Ovary (tissue), 3 donors: ENCODE measurements at regions not wholly inside any gene's neighbourhood (a gene's known extent, or its start where the extent isn't known, plus 50 kb on each side); places are given as distances from the start of the nearest gene placed in this dataset.

Experiments
- EP300 ChIP-seq: sonication (generic); formaldehyde crosslinking; IDR thresholded peaks from one replicate; pipeline ENCODE4 v1.6.1; 2017; ENCODE audit warnings: antibody characterized with exemption
- POLR2A ChIP-seq: fragments of 450-650 bp; IDR thresholded peaks from one replicate; pipeline ENCODE4 v1.6.1; 2017; ENCODE audit warnings: antibody characterized with exemption, mild to moderate bottlenecking, moderate library complexity
- TF ChIP-seq, protein P1 (sequence below), 3 donors: fragments of 450-650 bp in 2 of 3; fragments of 200-600 bp in 1 of 3; IDR thresholded peaks; one replicate each; pipeline versions ENCODE4 v1.5.1 to v1.8.0; 2016 to 2022; ENCODE audit warnings: antibody characterized with exemption in 3 of 3, mild to moderate bottlenecking in 1 of 3
- donor health status: DM: no; HTN: no; CAD: no.

- TF ChIP-seq, protein P1, sequence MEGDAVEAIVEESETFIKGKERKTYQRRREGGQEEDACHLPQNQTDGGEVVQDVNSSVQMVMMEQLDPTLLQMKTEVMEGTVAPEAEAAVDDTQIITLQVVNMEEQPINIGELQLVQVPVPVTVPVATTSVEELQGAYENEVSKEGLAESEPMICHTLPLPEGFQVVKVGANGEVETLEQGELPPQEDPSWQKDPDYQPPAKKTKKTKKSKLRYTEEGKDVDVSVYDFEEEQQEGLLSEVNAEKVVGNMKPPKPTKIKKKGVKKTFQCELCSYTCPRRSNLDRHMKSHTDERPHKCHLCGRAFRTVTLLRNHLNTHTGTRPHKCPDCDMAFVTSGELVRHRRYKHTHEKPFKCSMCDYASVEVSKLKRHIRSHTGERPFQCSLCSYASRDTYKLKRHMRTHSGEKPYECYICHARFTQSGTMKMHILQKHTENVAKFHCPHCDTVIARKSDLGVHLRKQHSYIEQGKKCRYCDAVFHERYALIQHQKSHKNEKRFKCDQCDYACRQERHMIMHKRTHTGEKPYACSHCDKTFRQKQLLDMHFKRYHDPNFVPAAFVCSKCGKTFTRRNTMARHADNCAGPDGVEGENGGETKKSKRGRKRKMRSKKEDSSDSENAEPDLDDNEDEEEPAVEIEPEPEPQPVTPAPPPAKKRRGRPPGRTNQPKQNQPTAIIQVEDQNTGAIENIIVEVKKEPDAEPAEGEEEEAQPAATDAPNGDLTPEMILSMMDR (IDR thresholded peaks at IDR 0.05): no peak
- no peak for TF ChIP-seq POLR2A
- TF ChIP-seq EP300: no peak
These were observed 730.4 kb downstream of the EFNA5 start for GRCh38 chr5:106940301-106940846.
